C4-2B (cell line): ENCODE measurements at regions not wholly inside any gene's neighbourhood (a gene's known extent, or its start where the extent isn't known, plus 50 kb on each side); places are given as distances from the start of the nearest gene placed in this dataset.
"Not testable (repeated sequence)": the region's sequence is repeated elsewhere in the genome, so short reads cannot be mapped to it uniquely, and the experiment has no call there.

Source experiments
- H3K27ac ChIP-seq: fragments of 450-650 bp; 2 replicates; pipeline ENCODE4 v1.5.1; 2017
- CTCF ChIP-seq: fragments of 450-650 bp; conservative IDR thresholded peaks from 2 replicates; pipeline ENCODE4 v1.5.1; 2017; ENCODE audit warnings: mild to moderate bottlenecking
- ZFX ChIP-seq: fragments of 450-650 bp; IDR thresholded peaks from 2 replicates; pipeline ENCODE4 v1.6.1; 2017

- not testable (repeated sequence) for H3K27ac ChIP-seq
These were observed 57.6 kb upstream of the BOLA1 start for GRCh38 chr1:149841597-149842238.

- H3K27ac ChIP-seq, result peak overlapping the region; percentile 98; the same call in 1 of the 2 replicates
These were observed 56.8 kb upstream of the BOLA1 start for GRCh38 chr1:149842458-149843064.

DNA sequence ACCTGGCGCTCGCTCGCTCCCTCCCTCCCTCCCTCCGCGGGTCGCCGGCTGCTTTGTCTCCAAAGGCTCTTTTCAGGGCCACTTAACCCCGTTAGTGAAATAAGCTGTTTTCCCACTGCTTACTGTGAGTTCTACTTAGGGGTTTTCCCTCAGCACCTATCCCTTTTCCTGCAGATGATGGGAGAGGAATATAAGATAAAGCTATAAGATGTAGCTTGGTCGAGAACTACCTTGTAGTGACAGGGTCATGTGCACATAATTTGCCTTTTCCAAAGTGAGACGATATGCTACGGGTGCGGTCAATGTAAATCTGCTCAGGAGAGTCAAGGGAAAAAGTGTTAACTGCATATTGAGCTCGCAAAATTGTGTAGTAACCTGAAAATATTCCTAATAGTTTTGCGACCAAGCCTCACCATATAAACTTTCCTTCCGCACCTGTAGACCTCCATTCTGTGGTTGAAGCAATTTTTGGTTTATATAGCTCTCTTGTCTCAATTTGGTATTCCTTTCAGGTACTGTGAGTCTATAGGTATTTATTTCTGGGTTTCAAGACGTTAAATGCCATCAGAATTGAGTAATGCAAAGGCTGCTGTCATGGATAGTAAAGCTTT is 55.8 kb upstream of the BOLA1 start:
- TF ChIP-seq CTCF (no peak), ZFX (no peak)
- H3K27ac ChIP-seq, result peak overlapping the region; percentile 98

- no peak overlapping the region for H3K27ac ChIP-seq
- no peak for TF ChIP-seq CTCF
- TF ChIP-seq ZFX, result no peak
These were observed 55.3 kb upstream of the BOLA1 start for GRCh38 chr1:149844101-149844500.

DNA sequence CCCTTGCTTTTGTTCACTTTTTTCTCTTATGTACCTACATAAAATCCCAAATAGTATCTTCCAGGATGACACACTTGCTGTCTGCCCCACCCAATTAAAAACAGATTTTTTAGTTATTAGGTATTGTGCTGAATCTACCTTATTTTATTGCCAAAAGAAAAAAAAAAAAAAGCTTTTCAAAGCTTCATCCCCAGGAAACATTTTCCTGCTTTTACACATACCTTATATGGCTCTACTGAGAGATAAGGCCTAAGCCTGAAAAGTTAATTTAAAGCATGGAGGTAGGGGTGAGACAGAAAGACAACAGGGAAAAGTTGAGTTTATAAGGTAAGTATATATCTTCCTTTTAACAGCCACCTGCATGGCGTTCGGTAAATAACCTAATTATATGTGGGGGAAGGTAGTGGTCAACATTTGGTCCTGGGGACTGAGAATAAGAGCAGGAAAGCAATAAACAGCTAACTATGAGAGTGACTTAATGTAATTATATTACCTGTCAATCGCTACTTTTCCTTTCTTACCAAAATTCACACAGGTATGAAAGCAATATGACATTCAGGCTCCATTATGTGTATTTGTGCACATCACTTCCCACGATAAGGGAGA is 54.6 kb upstream of the BOLA1 start:
- no peak for TF ChIP-seq ZFX
- no peak for TF ChIP-seq CTCF
- no peak overlapping the region for H3K27ac ChIP-seq

GRCh38 chr1:149845416-149845815 is 54.0 kb upstream of the BOLA1 start:
- peak overlapping the region; percentile 47; the same call in 1 of the 2 replicates for H3K27ac ChIP-seq
- TF ChIP-seq CTCF (no peak), ZFX (no peak)

DNA sequence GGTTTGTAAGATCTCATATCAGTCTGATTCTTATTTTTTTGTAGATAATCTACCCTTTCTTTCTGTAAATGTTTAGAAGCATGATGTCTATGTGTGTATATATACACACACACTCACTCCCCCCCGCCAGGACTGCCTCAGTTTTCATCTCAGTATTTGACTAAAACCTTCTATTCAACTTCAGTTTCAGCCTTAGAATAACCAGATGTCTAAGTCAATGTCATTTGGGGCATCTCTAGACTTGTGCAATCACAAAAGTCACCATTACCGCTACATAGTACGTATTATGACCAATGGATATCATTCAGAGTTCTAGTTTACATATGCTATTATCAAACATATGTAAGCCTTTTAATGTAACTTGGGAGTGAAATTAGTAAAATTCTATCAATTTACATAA is 53.3 kb upstream of the BOLA1 start:
- TF ChIP-seq ZFX (no peak), CTCF (no peak)
- H3K27ac ChIP-seq, result no peak overlapping the region

GRCh38 chr1:149846593-149847466 is 52.5 kb upstream of the BOLA1 start:
- peak overlapping the region; percentile 61 for H3K27ac ChIP-seq
- TF ChIP-seq CTCF (no peak), ZFX (no peak)
